ENCODE measurements at regions not wholly inside any gene's neighbourhood (a gene's known extent, or its start where the extent isn't known, plus 50 kb on each side); places are given as distances from the start of the nearest gene placed in this dataset.

DNA sequence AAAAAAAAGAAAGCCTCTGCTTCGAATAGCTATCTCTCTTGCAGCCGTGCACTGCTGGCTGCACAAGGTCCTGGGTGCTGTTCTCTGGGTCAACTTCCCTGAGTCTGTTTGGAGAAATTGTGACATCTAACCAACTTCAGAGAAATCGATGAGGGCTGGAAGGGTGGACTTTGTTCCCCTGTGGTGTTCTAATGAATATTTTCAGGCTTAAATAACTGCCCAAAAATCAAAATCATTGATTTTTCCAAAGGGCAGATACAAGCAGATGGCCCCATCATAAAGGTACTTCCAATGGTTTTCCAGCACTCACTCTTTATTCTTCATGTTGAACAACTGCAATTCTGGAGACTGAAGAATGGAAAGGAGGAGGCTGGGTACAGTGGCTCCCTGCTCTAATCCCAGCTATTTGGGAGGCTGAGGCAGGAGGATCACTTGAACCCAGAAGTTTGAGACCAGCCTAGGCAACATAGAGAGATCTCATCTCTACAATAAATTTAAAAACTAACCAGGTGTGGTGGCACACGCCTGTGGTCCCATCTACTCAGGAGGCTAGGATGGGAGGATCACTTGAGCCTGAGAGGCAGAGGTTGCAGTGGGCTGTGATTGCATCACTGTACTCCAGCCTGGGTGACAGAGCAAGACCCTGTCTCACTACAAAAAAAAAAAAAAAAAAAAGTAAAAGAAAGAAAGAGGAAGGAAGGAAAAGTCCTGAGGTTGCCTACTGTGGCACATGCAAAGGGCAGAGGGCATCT lies 59.1 kb downstream of the FOXA2 start:
- no peaks in the 10 kb centered on the region for H3K27me3 ChIP-seq (ENCODE audit: control insufficient read depth, insufficient read depth, low read length)
- intact Hi-C loops (cut with DNase I), result no loop called here
- DNase-seq (no peak), FAIRE-seq (no peak)
- TF ChIP-seq CTCF (IDR thresholded peaks at IDR 0.05; ENCODE audit: borderline replicate concordance, extremely low read depth, insufficient read depth), result no peak
- no peaks in the 10 kb centered on the region for H3K36me3 ChIP-seq (ENCODE audit: control insufficient read depth in 2 of 3, insufficient read depth in 3 of 3, low read length in 3 of 3)
- H3K9me3 ChIP-seq (ENCODE audit: control insufficient read depth in 2 of 3, insufficient read depth in 1 of 3, low read length in 3 of 3), result no peaks in the 10 kb centered on the region
- no peak overlapping the region for H3K27ac ChIP-seq (ENCODE audit: low read depth in 2 of 2, low read length in 2 of 2)
- no peak overlapping the region for H3K4me3 ChIP-seq (ENCODE audit: low read length in 3 of 3)
- H3K9ac ChIP-seq (ENCODE audit: low read length in 3 of 3), result no peak overlapping the region
- no peaks in the 10 kb centered on the region for H3K4me1 ChIP-seq (ENCODE audit: control insufficient read depth in 2 of 3, insufficient read depth in 2 of 3, low read depth in 1 of 3, low read length in 3 of 3)

GRCh38 chr20:22524393-22525015 lies 59.9 kb downstream of the FOXA2 start:
- intact Hi-C loops (cut with DNase I), result no loop called here
- H3K4me1 ChIP-seq (ENCODE audit: control insufficient read depth in 2 of 3, insufficient read depth in 2 of 3, low read depth in 1 of 3, low read length in 3 of 3), result no peaks in the 10 kb centered on the region
- H3K9ac ChIP-seq (ENCODE audit: low read length in 3 of 3), result no peak overlapping the region
- DNase-seq (no peak), FAIRE-seq (no peak)
- no peaks in the 10 kb centered on the region for H3K9me3 ChIP-seq (ENCODE audit: control insufficient read depth in 2 of 3, insufficient read depth in 1 of 3, low read length in 3 of 3)
- H3K27ac ChIP-seq (ENCODE audit: low read depth in 2 of 2, low read length in 2 of 2), result no peak overlapping the region
- H3K36me3 ChIP-seq (ENCODE audit: control insufficient read depth in 2 of 3, insufficient read depth in 3 of 3, low read length in 3 of 3), result no peaks in the 10 kb centered on the region
- TF ChIP-seq CTCF (IDR thresholded peaks at IDR 0.05; ENCODE audit: borderline replicate concordance, extremely low read depth, insufficient read depth), result no peak
- no peak overlapping the region for H3K4me3 ChIP-seq (ENCODE audit: low read length in 3 of 3)
- H3K27me3 ChIP-seq (ENCODE audit: control insufficient read depth, insufficient read depth, low read length), result no peaks in the 10 kb centered on the region

DNA sequence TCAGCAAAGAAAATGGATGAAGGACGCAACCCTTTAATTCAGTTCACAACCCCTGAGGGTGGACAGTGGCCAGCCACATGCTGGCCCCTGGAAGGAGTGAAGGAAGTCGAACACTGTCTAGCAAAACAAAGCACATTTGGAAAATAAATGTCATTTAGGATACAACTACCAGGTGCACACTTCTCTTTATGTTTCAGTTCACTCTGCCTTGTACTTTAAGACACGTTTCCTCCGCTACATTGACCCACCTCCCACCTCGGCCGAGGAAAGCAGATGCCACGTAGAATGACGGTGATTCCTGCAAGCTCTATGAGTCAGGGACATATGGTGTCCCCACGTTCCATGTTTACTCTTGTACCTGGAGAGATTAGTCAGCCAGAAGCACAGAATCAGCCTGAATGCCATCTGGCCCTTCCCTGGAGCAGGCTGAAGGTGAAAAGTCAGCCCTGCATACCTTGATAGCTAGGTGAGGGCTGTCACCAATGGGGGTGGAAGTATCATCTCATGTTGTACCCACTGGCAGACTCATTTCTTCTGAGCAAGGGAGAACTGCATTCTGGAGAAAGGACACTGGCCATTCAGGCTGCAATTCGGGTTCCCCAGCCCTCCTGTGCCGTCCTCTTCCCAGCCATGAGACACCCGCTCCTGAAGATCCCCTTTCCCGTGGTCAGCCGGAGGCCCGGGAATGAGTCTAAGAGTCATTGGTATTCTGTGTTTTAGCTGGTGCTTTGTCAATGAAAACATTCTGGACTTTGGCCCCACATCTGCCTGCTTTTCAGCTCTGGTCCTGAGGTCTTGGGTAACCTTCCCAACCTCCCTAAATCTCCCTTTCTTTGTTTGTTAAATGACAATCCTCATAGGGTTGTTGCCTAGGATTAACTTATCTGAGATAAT lies 60.6 kb downstream of the FOXA2 start:
- no peak for TF ChIP-seq CTCF (IDR thresholded peaks at IDR 0.05; ENCODE audit: borderline replicate concordance, extremely low read depth, insufficient read depth)
- no peak overlapping the region for H3K27ac ChIP-seq (ENCODE audit: low read depth in 2 of 2, low read length in 2 of 2)
- H3K4me3 ChIP-seq (ENCODE audit: low read length in 3 of 3), result no peak overlapping the region
- DNase-seq, result no peak
- intact Hi-C loops (cut with DNase I), result no loop called here
- H3K9me3 ChIP-seq (ENCODE audit: control insufficient read depth in 2 of 3, insufficient read depth in 1 of 3, low read length in 3 of 3), result no peaks in the 10 kb centered on the region
- H3K4me1 ChIP-seq (ENCODE audit: control insufficient read depth in 2 of 3, insufficient read depth in 2 of 3, low read depth in 1 of 3, low read length in 3 of 3), result no peaks in the 10 kb centered on the region
- no peaks in the 10 kb centered on the region for H3K36me3 ChIP-seq (ENCODE audit: control insufficient read depth in 2 of 3, insufficient read depth in 3 of 3, low read length in 3 of 3)
- no peak for FAIRE-seq
- no peaks in the 10 kb centered on the region for H3K27me3 ChIP-seq (ENCODE audit: control insufficient read depth, insufficient read depth, low read length)
- no peak overlapping the region for H3K9ac ChIP-seq (ENCODE audit: low read length in 3 of 3)
